NCI-H82 treated with DMSO at 0.1 percent for 48 hours (cell line): ENCODE measurements at regions not wholly inside any gene's neighbourhood (a gene's known extent, or its start where the extent isn't known, plus 50 kb on each side); places are given as distances from the start of the nearest gene placed in this dataset.
"Not testable (repeated sequence)": the region's sequence is repeated elsewhere in the genome, so short reads cannot be mapped to it uniquely, and the experiment has no call there.

ENCODE experiments used
- DNase-seq: peaks from one replicate; lab custom pipeline; 2025; ENCODE audit not compliant: unreplicated experiment; lab: John Stamatoyannopoulos, UW

DNA sequence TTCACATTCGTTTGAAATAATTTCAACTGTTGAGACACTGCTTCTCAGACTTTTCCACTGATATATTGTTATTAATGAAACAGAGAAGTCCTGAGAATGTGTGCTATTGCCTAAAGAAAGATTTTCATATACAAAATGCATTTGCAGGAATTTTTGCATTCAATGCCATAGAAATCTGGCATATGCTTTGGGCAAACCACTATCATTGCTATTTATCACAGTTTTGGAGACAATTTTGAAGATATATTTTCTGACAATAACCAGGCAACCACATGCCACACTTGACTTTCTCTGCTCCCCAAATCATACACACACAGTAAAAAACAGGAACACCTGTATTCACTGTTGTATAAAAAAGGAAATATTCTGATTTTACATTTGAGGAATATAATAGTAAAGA is 1303.7 kb upstream of the IGFBP7 start:
- DNase-seq, result no peak

DNA sequence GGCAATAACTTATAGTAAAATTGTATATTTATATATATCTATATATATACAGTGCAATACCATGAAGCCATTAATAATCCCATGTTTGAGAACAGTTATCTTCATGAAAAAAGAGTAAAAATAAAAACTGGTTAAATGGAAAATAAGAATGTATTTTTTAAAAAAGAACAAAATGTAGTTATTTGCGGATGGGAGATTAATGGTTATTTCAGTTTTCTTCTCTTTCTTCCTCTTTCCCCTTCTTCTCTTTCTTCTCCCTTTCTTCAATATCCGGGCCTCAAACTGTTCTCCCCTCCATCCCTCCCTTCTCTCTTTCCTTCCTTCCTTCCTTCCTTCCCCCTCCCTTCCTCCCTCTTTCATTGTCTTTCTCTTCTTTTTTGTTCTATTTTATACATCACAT is 1301.7 kb upstream of the IGFBP7 start:
- DNase-seq, result no peak

DNA sequence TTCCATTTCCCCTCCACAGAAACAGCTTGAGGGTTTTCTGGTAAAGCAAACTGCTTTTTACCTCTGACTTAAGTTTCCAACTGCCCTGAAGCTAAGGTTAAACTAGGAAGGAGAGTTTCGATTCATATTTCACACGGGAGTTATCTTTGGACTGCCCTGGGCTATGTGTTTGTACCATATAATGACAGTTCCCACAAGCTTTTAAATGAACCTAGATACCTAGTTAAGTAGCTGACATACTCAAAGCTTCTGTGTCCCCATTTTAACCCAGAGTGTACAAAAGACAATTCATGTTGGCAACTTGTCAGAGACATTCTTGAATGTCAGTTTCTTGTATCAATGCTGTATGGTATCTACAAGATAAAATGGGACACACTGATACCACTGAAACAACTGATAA is 1296.6 kb upstream of the IGFBP7 start:
- no peak for DNase-seq

DNA sequence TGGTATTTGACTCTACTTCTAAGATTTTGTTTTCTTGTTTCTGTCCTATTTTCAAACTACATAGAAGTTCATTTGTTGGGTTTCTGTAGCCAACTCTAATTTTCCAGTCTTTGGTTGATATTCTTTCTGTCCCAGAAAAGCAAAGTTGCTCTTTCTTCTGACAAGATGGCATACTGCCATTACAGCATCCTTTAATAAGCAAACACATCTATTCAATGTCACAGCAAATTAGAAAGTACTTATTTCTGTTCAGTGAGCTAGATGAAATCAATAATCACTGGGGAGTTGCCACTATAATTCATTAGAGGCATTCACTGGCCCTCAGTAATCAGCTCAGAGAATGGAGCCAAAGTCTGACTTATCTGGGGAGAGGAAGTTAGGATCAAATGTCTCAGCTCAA is 1258.0 kb upstream of the IGFBP7 start:
- DNase-seq, result no peak

DNA sequence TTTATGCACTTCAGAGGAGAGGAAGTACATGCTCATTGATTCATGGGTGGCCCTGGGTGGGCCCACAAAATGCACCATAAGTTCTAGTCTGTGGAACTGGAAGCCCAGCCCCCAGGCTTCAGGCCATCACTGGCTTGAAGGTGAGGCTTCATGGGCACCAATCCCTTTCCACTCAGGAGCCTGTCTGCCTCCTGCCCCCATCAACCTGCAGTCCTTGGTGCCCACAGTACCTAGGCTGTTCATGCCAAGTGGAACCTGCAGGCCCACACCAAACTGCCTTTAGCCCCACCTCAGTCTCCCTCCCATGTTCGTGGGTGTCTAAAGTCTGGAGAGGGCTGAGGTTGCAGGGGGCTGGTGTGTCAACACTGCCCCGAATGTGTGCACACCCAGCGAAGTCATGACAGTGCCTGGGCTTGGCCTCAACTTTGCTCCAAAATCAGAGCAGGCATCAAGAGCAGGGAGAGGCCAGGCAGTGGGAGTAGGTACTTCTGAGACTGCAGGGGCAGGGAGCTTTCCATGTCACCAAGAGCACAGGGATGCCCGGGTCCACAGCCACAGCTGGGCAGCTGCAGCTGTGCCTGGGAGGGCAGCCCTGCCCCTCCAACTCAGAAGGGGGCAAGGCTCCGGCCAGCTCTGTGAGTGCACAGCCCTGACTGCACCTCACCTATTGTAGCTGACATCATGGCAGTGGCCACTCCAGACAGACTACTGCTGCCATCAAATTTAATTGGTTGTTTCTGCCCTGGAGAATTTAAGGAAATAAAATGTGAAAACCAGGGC is 1250.4 kb upstream of the IGFBP7 start:
- no peak for DNase-seq

DNA sequence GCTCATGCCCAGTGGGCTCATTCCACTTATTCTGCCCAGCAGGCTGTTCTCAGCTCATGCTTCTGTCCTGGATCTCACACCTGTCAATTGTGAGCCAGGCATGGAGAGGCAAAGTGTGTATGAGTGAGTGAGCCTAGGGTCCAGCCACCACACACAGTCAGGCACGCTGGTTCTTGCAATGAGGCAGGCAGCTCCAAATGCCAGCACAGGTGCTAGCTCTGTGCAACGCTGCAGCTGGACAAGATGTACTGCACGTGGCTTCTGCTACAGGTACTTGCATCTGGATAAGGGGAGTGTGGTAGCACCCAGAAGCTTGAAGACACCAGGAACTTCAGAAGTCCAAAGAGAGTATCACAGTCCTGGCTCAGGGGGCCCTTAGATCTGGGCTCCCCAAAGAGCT is 1249.4 kb upstream of the IGFBP7 start:
- DNase-seq, result no peak

DNA sequence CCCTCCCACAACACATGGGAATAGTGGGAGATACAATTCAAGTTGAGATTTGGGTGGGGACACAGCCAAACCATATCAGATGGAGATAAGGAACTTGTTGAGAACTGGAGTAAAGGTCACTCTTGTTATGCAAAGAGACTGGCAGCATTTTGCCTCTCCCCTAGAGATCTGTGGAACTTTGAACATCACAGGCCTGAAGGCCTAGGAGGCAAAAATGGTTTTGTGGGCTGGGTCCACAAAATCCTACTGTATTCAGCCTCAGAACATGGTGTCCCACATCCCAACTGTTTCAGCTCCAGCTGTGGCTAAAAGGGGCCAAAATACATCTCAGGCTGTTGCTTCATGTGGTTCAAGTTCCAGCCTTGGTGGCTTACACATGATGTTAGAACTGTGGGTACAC is 1247.8 kb upstream of the IGFBP7 start:
- DNase-seq, result no peak

DNA sequence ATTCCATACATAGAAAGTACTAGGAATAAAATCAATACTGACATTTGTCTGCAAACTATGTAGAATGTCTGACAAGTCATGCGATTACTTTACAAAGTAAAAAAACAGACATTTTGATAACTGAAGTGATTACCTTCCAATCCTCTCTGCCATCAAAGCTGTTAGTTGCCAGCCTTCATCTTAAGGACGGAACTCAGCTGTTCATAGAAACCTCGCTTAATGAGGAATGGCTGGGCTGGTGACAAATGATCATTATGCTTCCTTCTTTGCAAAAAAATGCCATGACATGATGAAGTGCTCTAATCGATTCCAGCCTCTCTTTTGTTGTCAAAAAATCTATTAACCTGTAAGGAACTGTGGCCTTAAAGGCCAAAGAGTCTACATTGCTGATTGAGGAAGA is 1214.9 kb upstream of the IGFBP7 start:
- no peak for DNase-seq

DNA sequence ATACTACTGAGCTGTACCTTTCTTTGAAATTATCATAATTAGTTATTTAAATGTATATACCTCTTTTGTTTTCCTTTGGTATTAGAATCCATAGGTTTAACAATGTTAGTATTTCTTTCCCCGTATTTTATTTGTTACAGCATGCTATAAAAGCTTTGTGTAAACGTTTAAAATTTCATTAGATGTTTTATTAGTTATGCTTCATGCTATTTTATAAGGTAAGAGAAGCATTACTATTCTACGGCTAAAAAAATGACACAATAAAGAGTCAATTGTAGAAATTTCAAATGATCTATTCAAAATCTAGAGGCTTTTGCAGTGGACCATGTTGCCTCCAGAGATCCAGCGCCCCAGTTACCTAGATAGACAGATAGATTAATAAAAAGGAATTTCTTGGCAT is 1203.3 kb upstream of the IGFBP7 start:
- DNase-seq, result no peak

DNA sequence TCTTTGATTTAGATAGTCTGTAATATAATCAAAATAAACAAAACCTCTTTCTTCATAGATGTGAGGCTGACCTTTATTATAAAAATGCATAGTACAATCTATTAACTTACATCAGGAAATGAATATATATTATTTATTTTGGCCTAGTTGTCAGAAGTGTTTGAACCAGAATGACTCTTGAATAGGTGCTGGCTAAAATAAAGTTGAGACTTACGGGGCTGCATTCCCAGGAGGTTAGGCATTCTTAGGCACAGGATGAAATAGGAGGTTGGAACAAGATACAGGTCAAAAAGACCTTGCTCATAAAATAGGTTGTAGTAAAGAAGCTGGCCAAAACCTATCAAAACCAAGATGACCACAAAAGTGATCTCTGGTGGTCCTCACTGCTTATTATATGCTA is 1193.3 kb upstream of the IGFBP7 start:
- no peak for DNase-seq

DNA sequence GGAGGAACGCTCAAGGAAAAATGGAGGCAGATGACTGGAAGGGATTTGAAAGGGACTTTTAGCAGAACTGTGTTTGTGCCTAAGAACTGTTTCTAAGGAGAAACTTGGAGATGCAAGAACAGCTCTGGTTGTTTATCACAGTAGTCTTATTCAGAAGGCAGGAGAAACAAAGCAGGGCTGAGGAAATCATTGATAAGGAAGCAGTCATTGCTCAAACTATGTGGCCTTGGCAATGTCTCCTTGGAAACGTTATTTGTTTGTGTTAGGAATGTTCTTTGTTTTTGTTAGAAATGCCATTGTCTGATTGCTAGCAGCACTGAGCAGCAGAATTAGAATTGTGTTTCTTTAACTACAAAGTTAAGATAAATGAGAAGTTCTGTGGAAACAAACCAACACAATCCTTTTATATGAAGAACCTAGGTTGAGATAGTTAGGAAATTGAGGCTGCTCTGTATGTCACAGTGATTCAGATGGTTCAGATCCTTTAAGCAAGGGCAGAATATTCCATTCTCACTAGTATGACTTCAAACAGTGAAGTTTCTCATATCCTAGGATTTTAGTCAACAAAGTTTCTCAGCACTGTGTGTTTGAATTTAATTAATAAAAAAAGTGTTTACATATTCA is 1191.3 kb upstream of the IGFBP7 start:
- DNase-seq, result no peak

DNA sequence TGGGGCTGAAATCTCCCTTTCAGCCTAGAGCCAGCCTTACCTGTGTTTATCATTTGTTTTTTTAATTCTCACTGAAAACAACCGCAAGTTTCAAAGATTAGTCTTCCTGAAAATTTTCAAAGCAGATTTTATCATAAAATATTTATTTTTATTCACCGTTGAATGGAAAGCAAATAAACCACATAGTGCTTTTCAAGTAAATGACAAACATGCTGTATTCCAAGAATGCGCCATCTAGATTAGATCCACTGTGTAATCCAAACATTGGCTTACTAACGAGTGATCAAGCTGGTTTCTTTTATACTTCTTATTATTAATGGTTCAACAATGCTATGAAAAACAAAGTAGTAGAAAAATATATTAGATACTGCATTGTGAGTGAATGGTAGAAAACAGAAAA is 1176.2 kb upstream of the IGFBP7 start:
- DNase-seq, result no peak

DNA sequence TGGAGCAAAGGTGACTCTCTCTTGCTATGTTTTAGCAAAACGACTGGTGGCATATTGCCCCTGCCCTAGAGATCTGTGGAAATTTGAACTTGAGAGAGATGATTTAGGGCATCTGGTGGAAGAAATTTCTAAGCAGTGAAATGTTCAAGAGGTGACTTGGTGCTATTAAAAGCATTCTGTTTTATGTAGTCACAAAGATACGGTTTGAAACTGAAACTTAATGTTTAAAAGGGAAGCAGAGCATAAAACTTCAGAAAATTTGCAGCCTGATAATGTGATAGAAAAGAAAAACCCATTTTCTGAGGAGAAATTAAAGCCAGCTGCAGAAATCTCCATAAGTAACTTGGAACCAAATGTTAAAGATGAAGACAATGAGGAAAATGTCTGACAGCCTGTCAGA is 1170.7 kb upstream of the IGFBP7 start:
- not testable (repeated sequence) for DNase-seq

DNA sequence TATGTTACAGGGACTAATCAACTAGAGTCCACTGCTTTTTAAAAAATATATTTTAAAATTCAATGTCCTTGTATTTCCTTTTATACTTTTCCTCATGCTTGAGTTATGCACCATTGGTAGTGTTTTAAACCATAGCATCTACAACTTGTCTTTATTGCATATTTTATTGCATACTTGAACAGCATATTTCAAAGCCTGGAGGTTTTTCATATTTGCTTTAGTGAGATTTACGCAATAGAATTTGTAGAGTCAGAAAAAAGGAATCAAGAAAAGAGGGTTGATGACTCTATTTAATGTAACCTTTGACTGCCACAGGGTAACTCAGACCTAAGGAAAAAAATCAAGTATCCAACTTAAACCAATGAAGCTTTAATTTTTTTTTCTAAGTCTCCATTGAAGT is 1165.7 kb upstream of the IGFBP7 start:
- no peak for DNase-seq

DNA sequence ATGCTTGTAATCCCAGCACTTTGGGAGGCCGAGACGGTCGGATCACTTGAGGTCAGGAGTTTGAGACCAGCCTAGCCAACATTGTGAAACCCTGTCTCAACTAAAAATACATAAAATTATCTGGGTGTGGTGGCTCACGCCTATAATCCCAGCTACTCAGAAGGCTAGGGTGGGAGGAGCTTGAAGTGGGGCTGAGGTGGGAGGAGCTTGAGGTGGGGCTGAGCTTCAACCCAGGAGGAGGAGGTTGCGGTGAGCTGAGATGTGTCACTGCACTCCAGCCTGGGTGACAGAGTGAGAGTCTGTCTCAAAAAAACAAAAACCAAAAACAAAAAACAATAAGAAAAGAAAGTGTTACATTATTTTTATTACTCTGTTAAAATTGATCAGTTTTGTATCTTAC is 1164.4 kb upstream of the IGFBP7 start:
- DNase-seq, result no peak

DNA sequence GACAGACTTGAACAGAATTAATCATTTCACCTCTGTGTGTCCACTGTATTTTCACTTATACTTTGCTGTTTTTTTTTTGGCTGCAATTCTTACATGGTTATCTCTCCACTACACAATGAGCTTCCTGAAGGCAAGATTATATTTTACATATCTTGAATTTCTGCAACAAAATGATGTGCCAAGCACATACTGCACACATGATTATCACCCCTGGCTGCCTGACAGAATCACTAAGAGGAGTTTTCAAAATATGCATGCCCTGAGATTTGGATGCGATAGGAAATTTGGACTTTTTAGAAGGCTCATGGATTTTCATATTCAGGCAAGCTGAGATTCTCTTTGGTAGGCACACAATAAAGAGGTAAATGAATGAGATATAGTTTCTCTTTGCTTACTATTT is 1162.1 kb upstream of the IGFBP7 start:
- no peak for DNase-seq

DNA sequence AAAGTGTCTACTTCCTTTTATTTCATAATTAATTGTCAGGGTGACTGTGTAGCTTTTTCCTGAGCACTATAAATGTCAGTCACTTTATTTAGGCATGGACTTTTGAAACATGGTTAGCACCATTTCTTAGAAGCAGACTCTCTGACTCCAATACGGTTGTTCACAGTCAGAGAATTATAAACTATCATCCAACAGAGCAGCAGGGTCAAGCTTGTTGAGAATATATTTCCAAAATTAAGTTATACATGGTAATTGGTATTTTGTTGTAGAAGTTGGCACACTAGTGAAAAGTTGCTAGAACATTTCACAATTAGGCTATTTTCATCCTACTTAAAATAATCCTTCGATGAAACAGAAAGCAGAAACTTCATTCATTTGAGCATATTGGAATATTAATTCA is 1155.5 kb upstream of the IGFBP7 start:
- DNase-seq, result no peak

DNA sequence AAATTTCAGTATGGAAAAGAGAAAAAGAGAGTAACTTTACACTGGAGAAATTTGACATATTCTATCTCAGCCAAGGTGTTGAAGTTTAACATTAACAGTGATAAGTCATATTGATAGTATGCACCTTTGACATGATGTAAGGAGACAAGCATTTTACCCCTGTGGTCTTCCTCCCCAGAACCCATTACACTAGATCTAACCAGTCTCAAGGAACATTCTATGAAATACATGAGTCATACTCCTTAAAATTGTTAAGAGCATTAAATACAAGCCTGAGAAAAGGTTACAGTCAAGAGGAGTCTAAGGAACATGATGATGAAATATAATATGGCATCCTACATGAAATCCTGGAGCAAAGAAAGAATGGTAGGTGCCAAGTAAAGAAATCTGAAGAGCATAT is 1151.3 kb upstream of the IGFBP7 start:
- DNase-seq, result no peak

DNA sequence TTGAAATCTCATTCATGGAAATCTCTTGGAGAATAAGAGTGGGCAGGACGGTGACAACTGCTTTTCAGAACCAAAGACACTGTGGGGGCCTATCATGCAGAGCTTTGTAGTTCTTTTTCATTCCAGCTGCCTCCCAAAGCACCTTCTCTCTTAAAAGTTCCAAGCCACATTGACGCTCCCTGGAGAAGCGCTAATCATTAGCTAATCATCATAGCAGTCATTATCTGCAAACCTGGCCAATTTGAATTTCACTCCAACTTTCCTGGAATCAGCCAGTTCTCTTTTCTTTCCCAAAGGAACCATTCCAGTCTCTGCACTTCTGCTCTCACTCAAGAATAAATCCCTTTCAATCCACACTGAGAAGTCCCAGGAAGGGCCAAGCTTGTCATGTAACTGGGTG is 1144.1 kb upstream of the IGFBP7 start:
- no peak for DNase-seq

DNA sequence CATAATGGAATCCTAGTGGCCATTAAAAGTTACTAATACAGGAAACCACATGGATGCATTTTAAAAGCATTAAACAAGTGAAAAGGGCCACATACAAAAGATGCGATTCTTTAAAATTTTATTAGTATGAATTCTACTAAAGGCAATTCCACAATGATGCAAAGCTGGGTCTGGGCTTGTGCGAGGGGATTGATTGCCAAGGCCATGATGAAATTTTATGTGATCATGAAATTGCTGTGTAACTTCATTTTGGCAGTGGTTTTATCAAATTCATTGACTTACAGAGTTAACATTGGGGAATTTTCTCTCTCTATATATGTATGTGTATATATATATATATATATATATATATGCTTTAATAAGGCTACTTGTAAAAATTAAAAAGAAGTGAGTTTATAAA is 1142.5 kb upstream of the IGFBP7 start:
- DNase-seq, result no peak

DNA sequence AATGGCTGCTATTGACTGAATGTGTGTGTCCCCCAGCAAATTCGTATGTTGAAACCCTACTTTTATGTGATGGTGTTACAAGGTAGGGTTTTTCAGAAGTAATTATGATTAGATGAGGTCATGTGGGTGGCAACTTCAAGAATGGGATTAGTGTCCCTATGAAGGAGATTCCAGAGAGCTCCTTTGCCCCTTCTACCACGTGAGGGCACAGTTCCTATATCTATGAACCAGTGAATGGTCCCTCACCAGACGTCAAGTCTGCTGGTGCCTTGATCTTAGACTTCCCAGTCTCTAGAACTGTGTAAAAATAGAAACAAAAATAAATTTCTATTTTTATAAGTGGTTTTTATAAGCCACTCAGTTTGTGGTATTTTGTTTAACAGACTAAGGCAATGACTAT is 1137.6 kb upstream of the IGFBP7 start:
- DNase-seq, result no peak

DNA sequence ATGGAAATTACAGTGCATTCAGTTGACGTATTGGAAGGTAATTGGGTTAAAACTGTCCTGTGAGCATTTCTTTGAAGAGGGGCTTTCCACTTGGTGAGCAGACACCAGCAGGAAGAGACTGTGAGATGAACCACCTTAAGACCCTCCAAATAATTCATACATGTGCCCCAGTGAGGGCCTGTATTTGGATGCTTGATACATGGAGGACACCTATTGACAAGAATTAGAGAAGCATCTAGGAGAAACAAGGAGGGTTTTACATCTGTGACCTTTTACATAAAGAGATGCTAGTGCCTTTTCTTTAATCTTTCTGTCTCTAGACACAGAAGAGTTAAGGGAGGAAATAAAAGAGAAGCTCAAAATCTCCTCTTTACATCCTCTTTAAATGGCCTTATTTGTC is 1115.3 kb upstream of the IGFBP7 start:
- no peak for DNase-seq

DNA sequence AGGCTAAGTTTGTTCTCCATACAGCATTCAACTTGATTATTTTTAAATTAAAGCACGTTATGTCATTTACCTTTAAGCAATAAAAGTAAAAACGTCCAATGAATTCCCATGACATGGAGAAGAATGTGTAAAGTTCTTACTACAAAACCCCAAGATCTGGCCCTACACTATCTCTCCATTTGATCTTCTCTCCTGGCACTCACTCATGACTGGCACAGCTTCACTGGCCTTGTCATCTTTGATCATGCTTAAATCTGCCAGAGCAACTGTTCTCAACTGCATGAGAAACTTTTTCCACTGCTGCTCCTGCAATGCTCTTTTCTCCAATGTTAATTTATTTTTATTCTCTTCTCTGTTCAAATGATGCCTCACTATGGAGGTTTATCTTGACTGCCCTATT is 1109.0 kb upstream of the IGFBP7 start:
- DNase-seq, result no peak
